H1 (cell line): ENCODE measurements at regions not wholly inside any gene's neighbourhood (a gene's known extent, or its start where the extent isn't known, plus 50 kb on each side); places are given as distances from the start of the nearest gene placed in this dataset.
A peak's percentile ranks its signal among the peaks of the same experiment; 100 is the strongest.
"Not testable (repeated sequence)": the region's sequence is repeated elsewhere in the genome, so short reads cannot be mapped to it uniquely, and the experiment has no call there.

Experiments
- CTCF ChIA-PET: fragments of 300-600 bp; sonication (Branson Sonifier 250); formaldehyde crosslinking; loops from one replicate; lab custom pipeline; 2021; ENCODE audit not compliant: partially characterized antibody; lab: Charles Lee
- POLR2A ChIA-PET: fragments of 300-600 bp; sonication (Branson Sonifier 250); formaldehyde crosslinking; loops from one replicate; lab custom pipeline; 2021; ENCODE audit warnings: inconsistent platforms; ENCODE audit not compliant: partially characterized antibody; lab: Charles Lee
- DNase-seq, 2 experiments: peaks; one replicate each; pipeline versions ENCODE4 v3.0.0 to v3.0.0-alpha.2; 2010 to 2022; ENCODE audit warnings: low spot score in 2 of 2, low read depth in 1 of 2, mixed read lengths in 1 of 2
- FAIRE-seq: peaks from 2 replicates; lab custom pipeline; 2011; peaks lifted over from hg19 to GRCh38; lab: Jason Lieb, UNC
- H2AFZ ChIP-seq: 2 replicates; pipeline ENCODE4 v1.8.1; 2012; ENCODE audit warnings: low read length, inconsistent platforms
- H2AK5ac ChIP-seq: 2 replicates; pipeline ENCODE4 v1.6.1; 2013; ENCODE audit warnings: low read depth, low read length
- H2BK120ac ChIP-seq: replicated peaks from 2 replicates; pipeline ENCODE3; 2013; ENCODE audit warnings: low read depth, low read length, inconsistent platforms
- H2BK12ac ChIP-seq: 2 replicates; pipeline ENCODE4 v1.6.1; 2013; ENCODE audit warnings: low read depth, low read length
- H2BK15ac ChIP-seq: 2 replicates; pipeline ENCODE4 v1.6.1; 2013; ENCODE audit warnings: low read length
- H2BK20ac ChIP-seq: 2 replicates; pipeline ENCODE4 v1.6.1; 2013; ENCODE audit warnings: low read length
- H2BK5ac ChIP-seq: 2 replicates; pipeline ENCODE4 v1.6.1; 2013; ENCODE audit warnings: low read depth, low read length
- H3K14ac ChIP-seq: 2 replicates; pipeline ENCODE4 v1.6.1; 2013; ENCODE audit warnings: inconsistent platforms; ENCODE audit not compliant: insufficient read length
- H3K18ac ChIP-seq: 2 replicates; pipeline ENCODE4 v1.6.1; 2013; ENCODE audit warnings: low read length; ENCODE audit errors: extremely low read depth
- H3K23ac ChIP-seq: 2 replicates; pipeline ENCODE4 v1.6.1; 2013; ENCODE audit warnings: inconsistent platforms; ENCODE audit not compliant: insufficient read length
- H3K23me2 ChIP-seq: 2 replicates; pipeline ENCODE4 v1.6.1; 2013; ENCODE audit warnings: low read depth, low read length
- H3K27ac ChIP-seq: 2 replicates; pipeline ENCODE4 v1.6.1; 2011; ENCODE audit warnings: low read depth, low read length, inconsistent platforms
- H3K27me3 ChIP-seq, 4 experiments: replicated peaks in 1 of 4; 1 replicate in 1 of 4; 2 replicates in 3 of 4; pipeline versions ENCODE4 v1.6.1 to v1.8.1; 2011 to 2013; ENCODE audit warnings: low read length in 3 of 4, mild to moderate bottlenecking in 3 of 4, inconsistent platforms in 2 of 4, mixed read lengths in 2 of 4, moderate library complexity in 1 of 4; ENCODE audit not compliant: control insufficient read depth in 3 of 4, insufficient read depth in 3 of 4; ENCODE audit errors: extremely low read depth in 1 of 4
- H3K36me3 ChIP-seq, 4 experiments: 2 replicates each; pipeline versions ENCODE4 v1.6.1 to v1.8.1; 2011 to 2013; ENCODE audit warnings: mild to moderate bottlenecking in 4 of 4, low read length in 3 of 4, moderate library complexity in 2 of 4, control low read depth in 1 of 4, inconsistent platforms in 1 of 4; ENCODE audit not compliant: insufficient read depth in 4 of 4, control insufficient read depth in 2 of 4
- H3K4ac ChIP-seq: replicated peaks from 2 replicates; pipeline ENCODE3; 2013; ENCODE audit warnings: low read length, low read depth, mixed read lengths, inconsistent platforms; ENCODE audit not compliant: insufficient read length
- H3K4me1 ChIP-seq, 4 experiments: replicated peaks in 1 of 4; 1 replicate in 1 of 4; 2 replicates in 3 of 4; pipeline versions ENCODE4 v1.6.1 to v1.8.1; 2011 to 2013; ENCODE audit warnings: low read length in 3 of 4, inconsistent platforms in 2 of 4, mixed read lengths in 1 of 4; ENCODE audit not compliant: insufficient read depth in 4 of 4, control insufficient read depth in 3 of 4
- H3K4me2 ChIP-seq, 2 experiments: 2 replicates each; pipeline versions ENCODE4 v1.6.1 to v1.8.1; 2011 to 2013; ENCODE audit warnings: low read depth in 2 of 2, low read length in 2 of 2, control low read depth in 1 of 2, inconsistent platforms in 1 of 2, mild to moderate bottlenecking in 1 of 2; ENCODE audit not compliant: insufficient read depth in 1 of 2
- H3K4me3 ChIP-seq, 4 experiments: fragments of 200-600, 300-600 bp in 1 of 4; sonication (generic), shearing (Covaris generic), sonication (Bioruptor Twin) in 1 of 4; 2 replicates each; pipeline versions ENCODE4 v1.5.1 to v1.8.1; 2011 to 2016; ENCODE audit warnings: low read length in 4 of 4, low read depth in 3 of 4, control low read depth in 2 of 4, inconsistent platforms in 2 of 4, mild to moderate bottlenecking in 2 of 4, mixed read lengths in 1 of 4, moderate library complexity in 1 of 4; ENCODE audit not compliant: insufficient read depth in 2 of 4; ENCODE audit errors: extremely low read depth in 1 of 4
- H3K56ac ChIP-seq: replicated peaks from 2 replicates; pipeline ENCODE3; 2013; ENCODE audit warnings: low read depth, mild to moderate bottlenecking, mixed read lengths, low read length, inconsistent platforms; ENCODE audit not compliant: insufficient read length
- H3K79me1 ChIP-seq: 2 replicates; pipeline ENCODE4 v1.6.1; 2013; ENCODE audit warnings: low read depth, low read length, control low read depth
- H3K79me2 ChIP-seq, 2 experiments: 2 replicates each; pipeline versions ENCODE4 v1.6.1 to v1.8.1; 2012 to 2013; ENCODE audit warnings: low read length in 2 of 2, mild to moderate bottlenecking in 2 of 2, inconsistent platforms in 1 of 2; ENCODE audit not compliant: insufficient read depth in 2 of 2, control insufficient read depth in 1 of 2
- H3K9ac ChIP-seq, 4 experiments: replicated peaks in 1 of 4; 1 replicate in 1 of 4; 2 replicates in 3 of 4; pipeline versions ENCODE4 v1.6.1 to v1.8.1; 2011 to 2013; ENCODE audit warnings: low read depth in 3 of 4, low read length in 3 of 4, control low read depth in 2 of 4, mild to moderate bottlenecking in 2 of 4, moderate library complexity in 2 of 4, inconsistent platforms in 1 of 4; ENCODE audit errors: extremely low read depth in 1 of 4
- H3K9me3 ChIP-seq, 2 experiments: 2 replicates each; pipeline versions ENCODE4 v1.6.1 to v1.8.1; 2012 to 2013; ENCODE audit warnings: mild to moderate bottlenecking in 2 of 2, moderate library complexity in 2 of 2, control low read depth in 1 of 2, inconsistent platforms in 1 of 2, low read depth in 1 of 2, low read length in 1 of 2, mixed read lengths in 1 of 2; ENCODE audit not compliant: insufficient read depth in 2 of 2
- H4K20me1 ChIP-seq, 2 experiments: replicated peaks in 1 of 2; 2 replicates each; pipeline versions ENCODE3 to v1.8.1; 2011 to 2013; ENCODE audit warnings: inconsistent platforms in 2 of 2, low read length in 2 of 2, mild to moderate bottlenecking in 1 of 2; ENCODE audit not compliant: insufficient read depth in 2 of 2, control insufficient read depth in 1 of 2
- H4K5ac ChIP-seq: 2 replicates; pipeline ENCODE4 v1.6.1; 2013; ENCODE audit warnings: low read length, low read depth, mixed read lengths, inconsistent platforms; ENCODE audit not compliant: insufficient read length
- H4K8ac ChIP-seq: 2 replicates; pipeline ENCODE4 v1.8.0; 2013; ENCODE audit warnings: mild to moderate bottlenecking, moderate library complexity, low read length, inconsistent platforms; ENCODE audit not compliant: insufficient read depth; ENCODE audit errors: extremely low read depth
- H4K91ac ChIP-seq: replicated peaks from 2 replicates; pipeline ENCODE3; 2013; ENCODE audit warnings: low read length, mixed read lengths, inconsistent platforms; ENCODE audit not compliant: insufficient read length
- EP300 ChIP-seq, 2 experiments: IDR thresholded peaks; 1 replicate in 1 of 2; 2 replicates in 1 of 2; pipeline ENCODE4 v1.6.1; 2011 to 2012; ENCODE audit warnings: low read depth in 2 of 2, low read length in 2 of 2, mild to moderate bottlenecking in 2 of 2, borderline replicate concordance in 1 of 2, inconsistent platforms in 1 of 2, moderate library complexity in 1 of 2
- WGBS, 2 experiments: shearing (Covaris generic) in 1 of 2; methylation state at CpG; one replicate each; pipeline versions ENCODE4 v1.1.6 to v1.1.7; 2013 to 2015; ENCODE audit warnings: low lambda C conversion rate in 2 of 2, mixed read lengths in 2 of 2, inconsistent platforms in 1 of 2, low coverage in 1 of 2, missing lambda C conversion rate in 1 of 2; ENCODE audit not compliant: insufficient replicate concordance in 2 of 2, insufficient coverage in 1 of 2, insufficient read length in 1 of 2; ENCODE audit errors: extremely low coverage in 1 of 2, missing lambda C conversion rate in 1 of 2; 5-methylcytosine and 5-hydroxymethylcytosine counted together

- H2BK5ac ChIP-seq, H3K4me2 ChIP-seq, H2BK20ac ChIP-seq, H2BK12ac ChIP-seq, H3K9ac ChIP-seq, H3K18ac ChIP-seq, H3K4me3 ChIP-seq, H3K23me2 ChIP-seq, H3K9me3 ChIP-seq, H4K20me1 ChIP-seq, DNase-seq, H3K79me2 ChIP-seq, H3K36me3 ChIP-seq, H2BK15ac ChIP-seq, H3K4ac ChIP-seq, H3K4me1 ChIP-seq, H3K27ac ChIP-seq, H3K79me1 ChIP-seq, H2AFZ ChIP-seq, H3K23ac ChIP-seq: not testable (repeated sequence)
- peak in 1 of 2 experiments; percentile 67; a peak in 1 of 3 replicates for TF ChIP-seq EP300 (IDR thresholded peaks at IDR 0.05; ENCODE audit: borderline replicate concordance in 1 of 2, low read depth in 2 of 2, low read length in 2 of 2)
- TF ChIP-seq, all 59 proteins: peak for 1; not testable (repeated sequence) for 58
- FAIRE-seq, H4K8ac ChIP-seq, H2BK120ac ChIP-seq, H3K27me3 ChIP-seq, H4K91ac ChIP-seq, POLR2A ChIA-PET, H3K56ac ChIP-seq, CTCF ChIA-PET, H3K14ac ChIP-seq, H2AK5ac ChIP-seq, H4K5ac ChIP-seq: not testable (repeated sequence)
- WGBS, 2 experiments: 85% methylated on average over 9 of the region's 9 CpGs; no CpG with 5 or more reads in 1 of the 2 experiments
These were observed 71.0 kb downstream of the UGT2B4 start for GRCh38 chr4:69424722-69425121.
